Posterior cingulate gyrus (tissue), 11 donors: ENCODE measurements at regions not wholly inside any gene's neighbourhood (a gene's known extent, or its start where the extent isn't known, plus 50 kb on each side); places are given as distances from the start of the nearest gene placed in this dataset.

Source experiments
- DNase-seq, 10 donors: peaks; one replicate each; pipeline versions ENCODE4 v3.0.0 to v3.0.0-alpha.2; 2020 to 2021; ENCODE audit warnings: mixed read lengths in 3 of 10
- intact Hi-C: fragments of 100-400 bp; cut with DNase I; formaldehyde crosslinking; loops from one replicate; pipeline ENCODE4 v1.15.1; 2023

- intact Hi-C loops, result no loop called here
- peak in 1 of 10 donors; percentile 81 for DNase-seq
Observed at GRCh38 chr13:26899202-26899601, 138.6 kb upstream of the GPR12 start.

DNA sequence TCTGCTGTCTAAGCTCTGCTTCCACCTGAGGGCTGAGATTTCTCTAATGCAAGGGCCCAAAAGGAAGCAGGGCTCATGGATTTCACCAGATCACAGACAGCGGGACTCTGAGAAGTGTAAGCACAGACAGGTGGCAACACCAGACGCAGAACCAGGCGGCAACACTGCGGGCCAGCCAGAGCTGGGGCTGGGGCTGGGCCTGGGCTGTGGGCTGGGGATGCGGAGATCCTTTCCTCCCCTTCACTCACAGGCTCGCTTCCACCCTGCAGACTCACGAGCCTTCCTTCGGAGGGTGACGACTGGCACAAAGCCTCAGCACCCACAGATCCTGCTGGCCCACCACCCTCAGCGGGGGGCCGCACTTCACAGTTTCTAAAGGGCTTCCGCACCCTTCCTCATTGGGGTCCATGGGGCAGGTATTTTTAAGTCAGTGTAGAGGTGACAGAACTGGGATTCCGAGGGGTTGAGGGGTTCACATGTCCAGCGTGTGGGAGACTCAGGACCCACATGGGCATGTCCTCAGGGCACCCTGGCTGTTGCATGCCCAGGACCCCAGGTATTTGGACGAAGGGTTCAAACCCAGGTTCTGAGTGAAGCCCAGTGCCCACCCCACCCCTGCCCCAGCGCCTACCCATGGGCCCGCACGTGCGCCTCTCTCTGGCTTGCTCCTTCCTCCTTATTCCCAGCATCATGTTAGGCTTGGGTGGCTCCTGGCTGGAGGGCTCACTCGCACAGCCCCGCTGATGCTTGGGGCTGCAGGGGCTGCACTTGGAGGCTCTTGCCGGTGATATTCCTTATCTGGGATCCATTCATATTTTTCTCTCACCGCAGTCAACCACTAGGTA lies 137.3 kb upstream of the GPR12 start:
- peak in 1 of 10 donors; percentile 71 for DNase-seq
- intact Hi-C loops, result no loop called here

- DNase-seq, result no peak
- intact Hi-C loops, result no loop called here
Observed at GRCh38 chr13:26896986-26897668, 136.5 kb upstream of the GPR12 start.

- intact Hi-C loops, result no loop called here
- peak in 1 of 10 donors; percentile 22 for DNase-seq
Observed at GRCh38 chr13:26895808-26896466, 135.4 kb upstream of the GPR12 start.

GRCh38 chr13:26895081-26895807 lies 134.7 kb upstream of the GPR12 start:
- intact Hi-C loops, result no loop called here
- peak in 1 of 10 donors; percentile 47 for DNase-seq

DNA sequence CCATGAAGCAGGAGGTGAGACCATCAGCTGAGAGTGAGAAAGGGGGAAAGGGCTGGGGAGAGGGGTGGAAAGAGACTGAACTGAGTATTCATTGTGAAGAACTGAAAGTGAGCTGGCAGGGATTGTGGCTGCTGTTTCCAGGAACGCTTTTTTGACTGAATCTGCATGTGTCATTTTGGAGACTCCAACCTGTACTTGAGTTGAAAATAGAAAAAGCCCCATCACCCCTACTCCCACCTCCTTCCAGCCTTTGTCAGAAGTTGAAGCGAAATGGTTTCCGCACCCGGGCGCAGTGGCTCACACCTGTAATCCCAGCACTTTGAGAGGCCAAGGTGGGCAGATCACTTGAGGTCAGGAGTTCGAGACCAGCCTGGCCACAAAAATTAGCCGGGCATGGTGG lies 128.0 kb upstream of the GPR12 start:
- no peak for DNase-seq
- intact Hi-C loops, result no loop called here

DNA sequence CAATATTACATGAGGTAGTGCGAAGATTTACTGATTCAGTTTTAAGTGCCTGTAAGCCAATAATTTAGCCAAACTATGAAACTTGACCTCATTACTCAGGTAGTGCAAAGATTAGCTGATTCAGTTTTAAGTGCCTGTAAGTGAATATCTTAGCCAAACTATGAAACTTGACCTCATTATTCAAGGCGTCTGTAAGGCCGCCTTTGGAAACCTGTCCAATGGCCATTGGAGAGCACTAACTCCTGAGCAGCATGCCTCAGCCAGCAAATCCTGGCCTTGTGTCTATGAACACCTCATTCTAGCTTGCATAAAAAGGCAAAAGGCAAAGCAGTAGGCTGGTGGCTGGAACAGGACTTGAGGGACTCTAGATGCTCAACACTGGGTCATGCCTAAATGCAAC lies 127.0 kb upstream of the GPR12 start:
- intact Hi-C loops, result no loop called here
- DNase-seq, result no peak

DNA sequence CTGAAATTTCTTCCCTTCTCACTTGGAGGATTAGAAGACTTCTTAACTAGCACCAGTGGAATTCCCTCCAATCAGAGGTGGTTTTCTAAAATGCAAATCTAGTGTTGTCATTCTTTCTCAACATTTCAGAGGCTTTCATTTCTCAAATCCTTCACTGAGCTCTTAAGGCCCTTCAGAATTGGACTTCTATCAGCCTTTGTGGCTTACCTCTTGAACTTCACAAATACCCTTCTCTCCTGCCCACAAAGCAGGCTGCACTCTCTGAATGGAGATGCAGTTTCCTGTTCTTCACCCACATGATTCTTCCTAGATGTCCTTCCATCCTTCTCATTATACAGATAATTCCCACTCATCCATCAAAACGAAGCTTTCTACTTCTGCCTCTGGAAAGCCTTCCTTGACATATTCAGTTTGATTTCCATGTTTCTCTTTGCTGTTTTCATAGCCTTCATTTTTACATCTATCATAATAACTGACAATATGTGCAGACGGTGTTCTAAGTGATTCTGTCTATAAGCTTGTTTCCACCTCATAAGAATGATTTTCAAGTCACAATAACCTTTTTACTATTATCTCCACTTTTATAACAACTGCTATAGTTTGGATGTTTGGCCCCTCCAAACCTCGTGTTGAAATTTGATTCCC lies 123.1 kb upstream of the GPR12 start:
- intact Hi-C loops, result no loop called here
- DNase-seq, result no peak

DNA sequence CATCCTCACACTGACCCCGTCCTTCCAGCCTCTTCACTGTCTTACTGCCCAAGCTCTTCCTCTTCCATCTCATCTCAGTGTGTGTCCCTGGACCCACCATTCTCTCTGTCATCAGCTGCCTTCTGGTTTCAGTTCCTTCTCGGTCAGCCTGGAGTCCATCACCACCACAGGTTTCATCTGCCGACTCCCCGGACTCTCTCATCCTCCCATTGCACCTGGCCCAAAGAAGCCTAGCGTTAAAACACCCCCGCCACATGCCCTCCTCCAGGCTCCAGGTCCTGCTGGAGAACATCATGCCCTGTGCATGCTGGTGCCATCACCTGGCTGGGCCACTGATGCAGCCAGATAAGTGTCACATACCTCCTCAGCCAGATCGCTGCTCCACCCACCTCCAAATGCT lies 122.1 kb upstream of the GPR12 start:
- intact Hi-C loops, result no loop called here
- no peak for DNase-seq

DNA sequence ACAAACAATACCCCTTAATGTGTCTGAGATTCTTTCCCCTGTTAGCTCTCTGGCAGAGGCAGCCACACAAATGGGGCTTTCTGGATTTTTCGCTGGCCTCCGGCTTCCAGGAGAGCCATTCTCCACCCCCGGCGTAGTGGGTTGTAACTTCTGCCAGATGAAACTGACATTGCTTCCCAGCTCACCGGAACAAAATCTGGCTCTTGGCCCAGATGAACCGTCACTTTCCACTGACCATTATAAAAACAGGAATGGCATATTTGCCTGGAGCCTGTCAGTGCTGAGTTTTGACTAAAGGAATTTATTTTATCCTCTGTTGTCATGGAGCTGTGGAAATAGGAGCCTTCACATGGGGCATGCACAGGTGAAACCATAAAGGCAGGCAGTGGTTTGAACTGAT lies 120.6 kb upstream of the GPR12 start:
- no peak for DNase-seq
- intact Hi-C loops, result no loop called here

DNA sequence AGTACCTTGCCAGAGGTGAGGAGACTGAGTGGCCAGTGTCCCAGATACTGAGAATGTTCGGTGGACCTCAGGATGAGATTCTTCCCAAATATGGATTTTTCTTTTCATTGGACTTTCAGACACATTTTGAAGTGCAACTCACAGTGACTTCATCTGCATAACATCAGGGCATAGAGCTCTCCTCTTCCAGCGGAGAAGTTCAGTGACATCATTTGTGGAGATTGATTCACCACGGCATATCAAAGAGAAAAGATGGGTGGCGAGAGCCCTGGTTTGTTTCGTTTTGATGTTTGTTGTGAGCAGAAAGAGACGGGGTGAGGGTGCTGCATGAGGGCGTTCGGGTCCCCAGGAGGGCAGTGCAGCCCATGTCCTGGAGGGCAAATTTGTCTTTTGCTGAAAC lies 120.1 kb upstream of the GPR12 start:
- intact Hi-C loops, result no loop called here
- no peak for DNase-seq

GRCh38 chr13:26878438-26878837 lies 117.9 kb upstream of the GPR12 start:
- DNase-seq, result no peak
- intact Hi-C loops, result no loop called here

DNA sequence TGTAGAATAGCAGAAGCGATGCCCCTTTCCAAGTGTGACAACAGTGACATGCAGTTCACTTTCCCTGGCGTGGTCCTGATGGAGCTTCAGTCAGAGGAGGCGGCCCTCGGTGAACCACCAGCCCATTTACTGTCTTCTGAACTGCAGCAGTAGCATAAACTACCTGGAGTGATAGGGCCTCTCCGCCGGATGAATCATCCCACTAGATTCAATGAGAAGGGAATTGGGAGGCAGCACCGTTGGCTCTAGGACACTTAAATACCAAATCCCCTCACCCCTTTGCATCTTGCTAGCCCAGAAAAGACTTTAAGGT lies 112.8 kb upstream of the GPR12 start:
- intact Hi-C loops, result loop anchor here (1.0 to 5.0 kb wide), 3 partner anchors 116 to 175 kb away; no protein-coding TSS in a partner anchor
- no peak for DNase-seq

DNA sequence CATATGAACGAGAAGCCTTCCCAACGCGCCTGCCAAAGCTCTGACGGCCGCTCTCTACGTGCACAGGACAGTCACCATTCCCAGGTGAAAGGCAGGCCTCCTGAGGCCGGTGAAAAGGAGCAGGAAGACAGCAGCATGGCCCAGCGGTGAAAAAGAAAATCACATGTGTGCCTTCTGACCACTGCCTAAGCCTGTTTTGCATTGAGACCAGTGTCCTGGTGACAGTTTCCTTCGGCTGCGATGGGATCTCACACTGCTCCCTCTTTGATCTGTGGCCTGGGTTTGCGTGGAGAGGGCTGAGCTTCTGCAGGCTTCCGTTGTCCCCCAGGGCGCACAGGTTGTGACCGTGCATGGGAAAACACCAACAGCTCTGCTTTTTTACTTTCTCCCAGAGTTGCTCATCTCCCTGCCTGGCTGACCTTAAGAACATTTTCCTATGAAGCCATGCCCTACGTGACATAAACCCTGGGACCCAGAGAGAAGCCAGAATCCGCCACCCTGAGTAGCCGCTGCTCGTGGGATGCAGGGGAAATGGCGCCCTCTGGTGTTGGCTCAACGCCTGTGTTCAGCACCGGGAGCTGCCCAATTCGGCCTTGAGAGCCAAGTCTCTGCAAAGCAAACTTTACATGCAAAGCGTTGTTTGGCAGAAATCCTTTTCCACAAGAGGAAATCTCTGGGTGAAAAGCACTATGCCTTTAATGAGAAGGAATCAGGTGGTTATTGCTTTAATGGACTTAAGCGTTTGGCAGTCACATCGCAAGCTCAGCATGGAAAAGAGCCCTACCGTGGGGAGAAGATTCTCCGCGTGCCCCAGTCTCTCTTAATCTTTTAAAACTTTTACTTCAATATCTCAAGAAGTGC lies 112.2 kb upstream of the GPR12 start:
- DNase-seq, result peak; percentile 27 to 96 (median 80)
- intact Hi-C loops, result loop anchor here (1.0 to 5.0 kb wide), 3 partner anchors 115 to 174 kb away; no protein-coding TSS in a partner anchor

DNA sequence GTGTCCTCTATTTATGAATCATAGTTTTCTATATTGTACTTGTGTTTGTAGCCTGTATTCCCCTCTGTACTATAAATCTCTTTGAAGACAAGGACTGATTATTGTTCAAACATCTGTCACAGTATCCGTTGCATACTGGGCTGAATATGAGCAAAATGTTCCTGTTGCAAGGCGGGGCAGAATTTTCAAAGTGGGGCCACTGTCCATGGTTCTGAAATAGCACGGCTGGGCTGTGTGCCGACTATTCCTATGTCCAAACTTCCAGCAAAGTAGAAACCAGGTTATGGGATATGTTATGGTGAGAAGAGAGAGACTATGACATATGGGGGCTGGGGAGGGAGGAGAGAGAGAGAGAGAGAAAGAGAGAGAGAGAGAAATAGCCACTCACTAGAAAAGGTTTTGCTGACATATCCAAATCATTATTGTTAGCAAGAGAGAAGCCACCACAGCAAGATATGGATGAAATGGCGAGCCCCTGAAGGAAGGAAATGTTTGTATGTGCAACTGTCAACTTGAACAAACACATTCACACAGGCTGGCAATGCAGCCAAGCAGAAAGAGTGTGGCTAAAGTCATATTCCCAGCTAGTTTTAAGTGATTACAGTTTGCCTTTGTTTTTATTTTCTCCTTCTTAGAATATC lies 107.0 kb upstream of the GPR12 start:
- intact Hi-C loops, result no loop called here
- DNase-seq, result peak in 3 of 10 donors; percentile 28 to 41 (median 30)

DNA sequence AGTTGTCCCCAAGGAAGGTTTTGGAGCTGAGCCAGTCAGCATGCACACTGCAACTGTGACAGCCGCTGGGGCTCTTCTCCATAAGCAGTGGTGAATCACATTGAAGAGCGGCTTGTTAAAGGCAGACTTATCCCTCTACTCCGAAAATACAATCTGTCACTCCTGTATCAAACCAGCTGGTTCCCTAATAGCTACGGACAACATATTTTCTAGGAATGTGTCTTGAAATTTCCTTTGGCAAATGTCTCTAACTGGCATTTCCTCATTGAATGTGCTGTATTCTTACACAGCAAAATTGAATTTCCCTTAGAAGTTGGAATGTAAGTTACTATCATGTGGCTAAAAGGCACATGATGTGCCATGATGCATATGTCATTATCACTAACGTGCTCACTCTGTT lies 104.0 kb upstream of the GPR12 start:
- intact Hi-C loops, result no loop called here
- DNase-seq, result peak in 3 of 10 donors; percentile 27 to 85 (median 41)

DNA sequence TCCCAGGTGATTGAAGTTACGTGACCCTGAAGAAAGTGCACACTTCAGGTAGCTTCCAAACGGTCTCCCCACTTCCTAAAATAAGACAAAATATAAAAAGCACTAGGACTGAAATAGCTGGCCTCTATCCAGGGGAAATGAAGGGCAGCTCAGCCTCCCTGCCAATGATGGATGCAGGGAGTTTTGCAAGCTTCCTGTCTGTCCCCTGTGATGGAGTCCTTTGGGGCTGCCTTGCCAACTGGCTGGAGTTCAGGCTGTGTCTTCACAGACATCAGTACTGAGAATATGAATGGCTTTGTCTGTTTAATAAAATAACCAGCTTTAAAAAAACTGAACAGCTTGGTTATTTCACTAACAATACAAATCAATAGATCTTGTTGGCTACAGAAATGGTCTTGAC lies 101.4 kb upstream of the GPR12 start:
- DNase-seq, result no peak
- intact Hi-C loops, result no loop called here

DNA sequence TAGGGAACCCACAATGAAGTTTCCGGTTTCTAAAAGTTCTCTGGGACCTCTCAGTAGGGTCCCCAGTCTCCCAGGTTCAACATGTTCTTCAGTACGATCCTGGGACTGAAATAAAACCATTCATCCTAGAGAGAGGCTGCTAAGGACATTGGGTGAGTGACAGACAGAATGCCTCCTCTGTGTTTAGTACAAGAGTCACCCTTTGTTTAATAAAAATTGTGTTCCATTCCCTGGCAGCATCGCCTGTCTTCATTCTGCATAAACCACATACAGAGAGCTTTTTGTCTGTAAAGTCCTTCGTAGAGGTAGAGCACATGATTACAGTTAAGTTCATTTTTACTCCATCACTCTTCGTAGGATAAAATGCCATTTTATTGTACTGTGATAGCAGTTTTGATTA lies 95.3 kb upstream of the GPR12 start:
- peak in 1 of 10 donors; percentile 43 for DNase-seq
- intact Hi-C loops, result no loop called here

GRCh38 chr13:26855071-26855470 lies 94.5 kb upstream of the GPR12 start:
- intact Hi-C loops, result no loop called here
- DNase-seq, result peak; percentile 40 to 95 (median 66)
